SKM-1 (cell line): ENCODE measurements at regions not wholly inside any gene's neighbourhood (a gene's known extent, or its start where the extent isn't known, plus 50 kb on each side); places are given as distances from the start of the nearest gene placed in this dataset.

ENCODE experiments used
- DNase-seq: peaks from one replicate; lab custom pipeline; 2025; ENCODE audit not compliant: unreplicated experiment; lab: John Stamatoyannopoulos, UW

DNA sequence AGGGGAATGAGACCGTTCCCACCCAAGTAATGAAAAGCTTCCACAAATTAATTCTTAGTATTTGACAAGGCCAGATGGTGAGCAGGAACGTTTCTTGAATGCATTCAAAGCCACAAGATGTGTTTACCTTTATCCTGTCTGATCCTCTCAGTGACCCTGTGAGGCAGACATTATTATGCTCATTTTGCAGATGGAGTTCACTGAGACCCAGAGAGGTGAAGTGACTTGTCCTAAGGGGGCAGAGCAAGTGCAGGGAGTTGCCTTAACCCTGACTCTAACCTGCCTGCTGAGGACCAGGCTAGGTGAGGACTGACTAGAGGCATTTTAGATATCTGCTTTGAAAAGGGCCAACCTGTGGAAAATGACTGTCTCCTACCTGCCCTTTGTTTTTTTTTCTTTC, 156.7 kb downstream of the HAPSTR1 start:
- no peak for DNase-seq

GRCh38 chr16:9249534-9249933, 158.1 kb downstream of the HAPSTR1 start:
- DNase-seq, result no peak

DNA sequence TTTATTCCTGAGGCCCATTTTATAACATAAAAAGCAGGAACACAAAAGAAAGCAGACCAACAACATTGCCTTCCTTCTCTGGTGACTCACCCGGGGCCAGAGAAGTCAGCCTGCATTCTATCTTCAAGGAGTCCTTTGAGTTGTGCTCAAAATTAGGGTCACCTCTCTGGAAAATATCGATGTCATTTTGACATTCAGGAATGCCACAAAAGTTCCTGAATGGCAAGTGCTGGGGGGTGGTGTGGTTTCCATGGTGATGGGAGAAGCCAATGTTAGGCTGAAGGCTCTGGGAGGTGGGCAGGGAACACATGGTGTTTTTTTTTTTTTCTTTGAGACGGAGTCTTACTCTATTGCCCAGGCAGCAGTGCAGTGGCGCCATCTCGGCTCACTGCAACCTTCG, 159.6 kb downstream of the HAPSTR1 start:
- no peak for DNase-seq

DNA sequence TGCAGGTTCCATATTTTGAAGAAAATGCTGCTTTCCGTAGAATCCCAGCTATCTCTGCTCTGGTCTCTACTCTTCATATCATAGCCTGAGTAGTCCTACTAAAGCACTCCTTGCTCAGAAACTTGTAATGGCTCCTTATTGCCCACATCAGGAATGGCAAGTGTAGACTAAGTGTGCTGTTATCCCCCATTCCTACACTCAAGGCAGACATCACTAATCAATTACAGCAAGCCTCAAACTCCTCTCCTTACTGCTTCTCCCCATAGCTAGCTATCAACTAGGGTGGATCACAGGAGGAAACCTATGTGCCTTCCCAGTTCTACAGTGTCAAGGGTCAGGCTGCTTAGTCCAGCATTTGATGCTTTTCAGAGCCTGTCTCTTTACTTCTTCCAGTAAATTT, 163.4 kb downstream of the HAPSTR1 start:
- DNase-seq, result no peak

GRCh38 chr16:9256196-9256595, 164.8 kb downstream of the HAPSTR1 start:
- DNase-seq, result no peak

DNA sequence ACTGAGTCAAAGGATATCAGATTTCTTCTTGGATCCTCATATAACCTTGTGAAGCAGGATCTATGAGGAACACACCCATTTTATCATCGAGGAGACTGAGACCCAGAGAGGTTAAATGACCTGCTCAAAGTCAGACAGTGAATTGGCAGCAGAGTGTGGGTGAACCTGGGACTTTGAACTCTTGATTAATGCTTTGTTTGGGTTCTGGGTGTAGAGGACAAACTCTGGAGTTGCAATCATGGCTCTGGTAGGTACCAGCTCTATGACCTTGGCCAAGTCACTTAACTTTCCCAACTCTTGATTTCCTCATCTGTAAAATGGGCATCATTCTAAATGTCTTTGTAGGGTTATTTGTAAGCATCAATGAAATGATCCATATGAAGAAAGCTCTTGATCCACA, 166.4 kb downstream of the HAPSTR1 start:
- DNase-seq, result no peak

DNA sequence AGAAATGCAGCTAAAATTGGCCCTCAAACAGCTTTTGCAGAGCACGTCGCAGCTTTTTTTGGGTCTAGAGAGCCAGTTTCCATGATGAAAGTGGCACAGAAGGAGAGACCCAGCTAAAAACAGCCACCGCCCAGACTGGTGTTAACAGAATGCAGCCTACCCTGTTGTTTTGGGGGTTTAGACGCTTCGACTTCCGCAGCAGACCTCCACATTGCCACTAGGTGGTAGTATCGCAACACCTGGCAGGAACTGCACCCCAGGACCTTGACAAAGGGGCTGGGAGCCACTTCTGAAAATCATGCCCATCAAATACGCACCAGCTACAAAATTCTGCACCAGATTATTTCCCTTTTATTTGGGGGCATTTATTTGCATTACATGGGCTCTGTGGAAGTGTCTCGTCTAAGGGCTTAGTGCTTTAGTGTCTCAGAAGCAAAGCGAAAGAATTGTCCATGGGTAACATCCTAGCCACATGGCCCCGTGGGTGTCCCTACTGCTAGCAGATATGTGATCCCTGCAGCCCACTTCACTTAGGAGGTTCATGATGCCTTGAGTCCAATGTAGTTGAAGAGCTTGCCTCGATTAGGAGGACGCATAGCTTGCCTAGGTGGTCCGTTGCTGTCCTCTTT, 167.1 kb downstream of the HAPSTR1 start:
- no peak for DNase-seq

DNA sequence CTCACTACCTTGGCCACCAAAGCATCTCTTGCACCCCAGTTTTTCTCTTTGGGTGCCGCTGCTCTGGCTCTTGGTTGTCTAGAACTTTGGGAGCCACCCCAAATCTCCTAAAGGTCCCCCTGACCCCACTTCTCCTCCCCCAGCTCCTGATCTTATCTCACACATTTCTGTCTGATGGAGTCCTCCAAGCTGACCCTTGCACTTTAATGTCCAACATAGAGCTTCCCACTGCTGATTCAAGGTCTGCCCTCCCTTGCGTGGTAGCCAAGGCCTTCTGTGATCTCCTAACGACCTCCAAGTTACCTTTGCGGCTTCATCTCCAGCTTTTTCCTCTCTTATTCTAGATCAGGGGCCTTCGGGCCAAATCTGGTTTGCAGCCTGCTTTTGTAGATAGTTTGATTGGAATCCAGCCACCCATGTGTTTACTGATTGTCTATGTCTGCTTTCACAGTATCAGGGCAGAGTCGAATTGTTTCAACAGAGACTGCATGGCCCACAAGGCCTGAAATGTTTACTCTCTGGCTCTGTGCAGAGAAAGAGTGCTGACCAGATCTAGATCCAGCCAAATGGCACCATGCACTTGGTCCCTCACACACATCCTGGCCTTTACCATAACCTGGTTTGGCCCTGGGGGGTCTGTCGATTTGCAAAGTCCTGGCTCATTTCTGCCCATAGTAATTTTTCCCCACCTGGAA, 168.6 kb downstream of the HAPSTR1 start:
- DNase-seq, result no peak

- DNase-seq, result no peak
Observed at GRCh38 chr16:9260666-9261065, 169.2 kb downstream of the HAPSTR1 start.

- DNase-seq, result no peak
Observed at GRCh38 chr16:9261376-9261775, 169.9 kb downstream of the HAPSTR1 start.

GRCh38 chr16:9262941-9263715, 171.7 kb downstream of the HAPSTR1 start:
- no peak for DNase-seq

GRCh38 chr16:9264067-9264466, 172.6 kb downstream of the HAPSTR1 start:
- no peak for DNase-seq

DNA sequence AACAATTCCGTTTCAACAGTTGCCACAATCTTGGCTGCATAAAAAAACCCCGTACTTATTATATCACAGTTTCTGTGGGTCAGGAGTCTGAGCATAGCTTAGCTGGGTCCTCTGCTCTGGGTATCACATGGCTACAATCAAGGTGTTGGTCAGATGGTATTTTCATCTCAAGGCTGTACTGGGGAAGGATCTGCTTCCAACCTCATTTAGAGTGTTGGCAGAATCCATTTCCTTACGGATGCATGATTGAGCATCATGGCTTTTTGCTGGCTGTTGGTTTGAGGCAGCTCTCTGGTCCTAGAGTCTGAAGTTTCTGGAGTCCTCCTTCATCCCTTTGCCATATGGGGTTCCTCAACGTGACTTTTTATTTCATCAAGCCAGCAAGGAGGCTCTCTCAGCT, 177.0 kb downstream of the HAPSTR1 start:
- no peak for DNase-seq

- DNase-seq, result no peak
Observed at GRCh38 chr16:9270424-9270823, 179.0 kb downstream of the HAPSTR1 start.

DNA sequence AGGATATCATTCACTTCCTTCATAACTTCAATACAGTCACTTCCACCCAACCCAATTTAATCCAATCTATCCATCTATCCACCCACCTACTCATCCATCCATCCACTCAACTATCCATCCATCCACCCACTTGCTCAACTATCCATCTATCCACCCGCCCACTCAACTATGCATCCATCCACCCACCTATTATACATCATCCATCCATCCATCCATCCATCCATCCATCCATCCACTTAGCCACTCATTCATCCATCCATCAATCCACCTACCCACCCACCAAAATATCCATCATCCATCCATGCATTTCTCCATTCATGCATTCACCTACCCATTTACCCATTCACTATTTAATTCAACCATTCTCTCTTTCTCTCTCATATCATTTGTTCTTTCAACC, 179.5 kb downstream of the HAPSTR1 start:
- DNase-seq, result no peak

DNA sequence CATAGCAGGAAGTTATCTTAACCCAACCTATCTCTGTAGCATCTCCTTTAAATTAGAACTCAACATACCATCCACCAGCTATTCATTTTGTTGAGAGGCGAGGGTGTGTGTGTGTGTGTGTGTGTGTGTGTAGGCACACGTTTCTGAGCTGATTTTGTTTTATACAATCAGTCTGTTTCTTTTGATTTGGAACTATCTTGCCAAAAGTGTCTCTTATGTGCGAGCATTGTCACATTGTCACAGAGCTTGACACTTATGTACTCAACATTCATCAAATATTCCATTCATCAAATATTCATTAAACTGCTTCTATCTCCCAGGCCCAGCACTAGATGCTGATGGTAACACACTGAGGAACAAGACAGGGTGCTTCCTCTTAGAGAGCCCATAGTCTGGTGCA, 180.4 kb downstream of the HAPSTR1 start:
- no peak for DNase-seq

- no peak for DNase-seq
Observed at GRCh38 chr16:9275377-9275776, 183.9 kb downstream of the HAPSTR1 start.

DNA sequence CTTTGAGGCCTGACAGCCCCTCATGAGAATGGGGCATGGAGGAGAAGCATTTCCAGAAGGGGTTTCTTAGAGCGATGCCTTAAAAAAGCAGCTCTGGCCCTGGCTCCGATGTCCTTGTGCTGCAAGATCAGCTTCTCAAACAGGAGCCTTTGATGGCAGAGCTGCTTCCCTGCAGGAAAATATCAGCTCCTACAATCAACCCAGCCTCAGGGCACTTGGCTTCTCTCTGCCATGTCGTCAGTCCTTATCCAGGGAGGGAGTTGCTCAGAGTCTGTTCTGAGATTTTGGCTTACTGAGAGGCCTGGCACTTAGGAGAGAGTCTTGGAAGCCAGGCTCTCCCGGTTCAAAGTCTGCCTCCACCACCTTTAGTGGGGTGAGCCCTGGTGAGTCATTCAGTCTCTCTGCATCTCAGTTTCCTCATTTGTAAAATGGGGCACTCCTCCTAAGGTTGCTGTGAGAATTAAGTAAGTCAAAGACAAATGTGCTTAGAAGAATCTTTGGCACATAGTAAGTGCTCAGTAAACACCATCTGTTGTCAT, 184.4 kb downstream of the HAPSTR1 start:
- DNase-seq, result no peak

DNA sequence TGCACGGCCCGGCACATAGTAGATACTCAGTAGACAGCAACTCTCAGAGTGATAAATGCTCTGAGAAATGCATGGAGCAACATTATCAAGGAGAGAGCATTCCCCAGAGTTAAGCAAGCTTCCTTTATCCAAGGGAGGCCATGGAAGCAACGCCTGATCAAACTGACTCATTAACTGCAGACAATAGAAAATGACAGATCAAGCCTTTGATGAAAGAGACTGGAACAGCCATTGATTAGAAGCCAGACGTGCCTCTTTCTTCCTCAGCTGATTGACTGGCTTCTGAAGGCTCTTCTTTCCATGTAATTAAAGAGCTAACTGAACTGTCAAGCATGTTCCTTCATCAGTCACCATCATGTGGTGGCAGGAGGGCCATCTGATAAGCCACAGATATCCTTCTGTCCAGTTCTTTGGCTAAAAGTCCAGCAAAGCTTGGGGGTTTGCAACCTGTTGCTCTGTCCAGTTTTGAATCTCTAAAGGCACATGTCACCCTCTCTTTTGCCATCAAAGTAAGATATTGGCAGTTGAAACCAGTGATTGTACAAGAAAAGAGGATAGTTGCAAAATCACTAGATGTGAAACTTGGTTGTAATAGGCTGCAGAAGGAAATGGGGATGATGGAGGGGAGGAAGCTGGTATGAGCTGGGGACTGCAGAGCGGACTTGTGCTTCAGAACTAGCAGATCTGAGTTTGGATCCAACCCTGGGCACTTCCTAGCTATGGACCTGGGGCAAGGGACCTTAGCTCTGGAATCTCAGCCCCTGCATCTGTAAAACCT, 188.0 kb downstream of the HAPSTR1 start:
- peak; percentile 40 for DNase-seq

GRCh38 chr16:9280069-9280466, 188.6 kb downstream of the HAPSTR1 start:
- no peak for DNase-seq

GRCh38 chr16:9286930-9287329, 195.5 kb downstream of the HAPSTR1 start:
- DNase-seq, result no peak
